Stimulated activated CD4-positive, alpha-beta T cell treated with anti-CD3 and anti-CD28 coated beads, TNF-alpha, amount 100 ng/mL, for 24 hours (primary cell): ENCODE measurements at regions not wholly inside any gene's neighbourhood (a gene's known extent, or its start where the extent isn't known, plus 50 kb on each side); places are given as distances from the start of the nearest gene placed in this dataset.

Experiments used
- DNase-seq, 3 experiments: peaks; one replicate each; pipeline ENCODE4 v3.0.0-alpha.2; 2020; ENCODE audit warnings: low read depth in 3 of 3

- DNase-seq, result no peak
These were observed 85.7 kb upstream of the NTRK2 start for GRCh38 chr9:84583866-84584265.

- no peak for DNase-seq
These were observed 82.9 kb upstream of the NTRK2 start for GRCh38 chr9:84586662-84587061.

DNA sequence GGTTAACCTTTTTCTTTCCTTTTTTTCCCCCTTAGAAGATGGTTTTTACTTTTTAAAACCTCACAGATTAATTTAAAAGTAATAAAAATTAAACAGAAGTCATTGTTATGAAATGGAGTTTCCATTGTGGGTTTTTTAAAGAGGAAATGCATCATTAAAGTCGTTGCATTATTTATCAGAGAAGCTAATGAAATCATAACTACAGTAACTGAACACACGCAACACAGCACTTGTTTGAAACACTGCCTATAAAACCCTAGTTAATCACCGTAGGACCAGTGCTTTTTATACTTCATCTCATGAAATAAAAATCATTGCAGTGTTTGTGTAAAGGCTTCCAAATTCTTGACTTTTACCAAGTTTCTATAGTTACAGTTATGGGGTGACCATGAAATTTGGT, 82.4 kb upstream of the NTRK2 start:
- no peak for DNase-seq

GRCh38 chr9:84589542-84589941, 80.0 kb upstream of the NTRK2 start:
- DNase-seq, result no peak

DNA sequence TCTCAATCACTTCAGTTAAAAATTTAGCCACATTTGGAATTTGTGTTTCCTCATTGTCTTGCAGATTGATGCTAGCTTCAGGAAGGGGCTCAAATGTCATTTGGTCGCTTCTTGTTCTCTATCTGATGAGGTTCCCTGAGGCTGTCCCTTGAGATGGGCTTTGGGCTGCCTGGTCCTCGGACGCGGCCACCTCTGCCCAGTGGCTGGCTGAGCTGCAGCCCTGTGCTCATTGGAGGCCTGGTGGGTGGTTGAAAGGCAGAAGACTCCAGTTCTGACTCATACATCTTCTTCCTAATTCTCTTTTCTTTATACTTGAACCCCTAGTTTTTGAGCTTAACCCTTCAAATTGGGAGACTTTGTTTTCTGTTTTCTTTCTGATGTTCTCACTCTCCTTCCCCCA, 78.8 kb upstream of the NTRK2 start:
- DNase-seq, result no peak

DNA sequence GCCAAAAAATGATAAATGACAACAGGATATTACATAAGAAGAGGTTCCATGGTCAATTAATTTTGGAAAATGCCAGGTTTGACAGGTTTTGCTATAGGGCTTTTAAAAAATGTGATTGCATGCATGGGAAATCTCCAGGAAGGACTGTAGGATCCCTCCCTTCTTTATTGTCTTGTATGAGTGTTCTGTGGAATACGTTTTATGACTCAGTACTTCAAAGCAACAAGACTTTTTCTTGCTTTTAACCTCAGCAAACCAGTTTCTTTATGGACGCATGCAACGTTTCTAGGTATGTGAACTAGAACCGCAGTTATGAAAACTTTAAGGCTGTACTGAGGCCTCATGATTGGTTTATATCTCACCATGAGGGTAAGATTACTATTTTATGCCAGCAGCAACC, 76.6 kb upstream of the NTRK2 start:
- DNase-seq, result no peak

DNA sequence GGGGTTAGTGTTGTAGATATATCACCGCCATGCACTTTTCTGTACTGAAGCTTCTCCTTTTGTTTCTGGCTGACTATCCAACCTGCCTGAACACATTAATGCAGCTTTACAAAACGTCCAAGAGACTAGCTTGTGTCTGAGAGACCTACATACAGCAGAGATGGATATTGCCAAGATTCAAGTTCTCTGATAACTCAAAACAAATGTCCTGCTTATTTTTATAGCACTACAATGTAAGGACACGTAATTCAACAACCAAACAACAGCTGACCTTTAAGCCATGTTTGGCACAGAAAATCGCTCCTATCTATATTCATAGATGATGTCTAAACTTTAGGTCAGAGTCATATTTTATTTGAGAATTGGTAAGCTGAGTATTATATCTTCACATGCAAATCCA, 76.2 kb upstream of the NTRK2 start:
- no peak for DNase-seq

- DNase-seq, result no peak
These were observed 72.4 kb upstream of the NTRK2 start for GRCh38 chr9:84597131-84597530.

DNA sequence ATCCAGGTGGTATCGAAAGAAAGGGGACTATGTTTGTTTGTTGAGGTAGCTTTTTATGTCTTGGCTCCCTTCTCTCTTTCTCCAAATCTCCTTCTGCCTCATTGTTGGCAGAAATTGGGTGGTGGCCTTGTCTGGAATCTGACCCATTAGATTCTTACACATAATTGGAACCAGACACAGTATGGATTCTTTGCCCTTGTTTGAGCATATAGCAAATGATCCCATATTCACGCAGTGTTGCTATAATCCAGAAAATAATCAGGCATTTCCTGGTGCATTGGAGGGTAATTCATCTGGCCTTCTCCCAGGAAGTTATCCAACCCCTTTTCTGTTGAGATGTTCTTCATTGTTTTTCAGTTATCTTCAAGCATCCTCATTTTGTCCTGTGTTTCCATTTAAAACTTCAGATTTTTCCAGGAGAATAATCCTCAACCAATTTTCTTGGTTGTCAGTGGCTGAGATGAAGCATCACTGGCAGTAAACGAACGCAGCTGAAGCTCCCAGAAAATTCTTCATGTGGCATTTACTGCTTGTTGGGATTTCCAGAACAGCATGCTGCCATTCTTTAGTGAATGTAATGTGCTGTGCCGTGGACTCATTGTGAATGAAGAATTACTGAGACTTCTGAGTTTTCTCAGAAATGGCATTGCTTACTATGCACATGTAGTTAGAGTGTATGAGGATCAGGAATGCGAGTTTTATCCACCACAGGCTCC, 70.5 kb upstream of the NTRK2 start:
- DNase-seq, result no peak

DNA sequence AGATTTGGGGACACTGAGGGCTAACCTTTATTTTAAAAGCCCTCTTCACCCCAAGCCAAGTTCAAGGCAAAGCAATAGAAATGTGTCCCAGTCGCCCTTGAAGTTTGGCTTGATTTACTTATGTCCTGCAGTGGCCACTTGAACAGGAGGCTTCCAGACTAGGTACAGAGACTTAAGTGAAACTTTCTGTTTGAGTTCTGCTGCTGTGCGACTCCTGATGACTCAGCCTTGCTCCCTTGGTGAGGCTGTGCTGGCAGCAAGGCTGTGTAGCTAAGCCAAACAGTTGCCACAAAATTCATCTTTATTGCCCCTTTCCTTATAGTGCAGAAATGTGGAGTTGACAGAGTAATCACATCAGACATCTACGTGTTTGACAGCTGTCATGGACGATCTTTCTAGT, 68.8 kb upstream of the NTRK2 start:
- no peak for DNase-seq

- DNase-seq, result no peak
These were observed 65.3 kb upstream of the NTRK2 start for GRCh38 chr9:84604223-84604622.

DNA sequence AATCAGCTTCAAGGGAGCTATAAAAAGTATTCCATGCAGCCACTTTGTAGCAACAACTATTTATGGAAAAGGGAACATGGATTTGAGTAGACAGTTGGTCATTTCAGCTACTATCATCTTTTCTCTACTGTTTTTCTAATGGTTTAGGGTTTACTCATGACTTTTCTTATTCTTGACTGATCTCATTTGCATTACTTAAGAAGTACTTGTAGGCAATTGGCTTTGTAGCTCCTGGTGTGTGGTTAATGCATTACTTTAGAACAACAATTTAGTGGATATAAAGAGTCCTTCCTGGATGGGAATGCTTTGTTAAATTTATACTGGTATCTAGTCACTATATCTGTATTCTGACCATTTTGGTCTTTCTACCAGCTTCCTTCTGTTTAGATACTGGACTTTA, 59.8 kb upstream of the NTRK2 start:
- DNase-seq, result no peak

DNA sequence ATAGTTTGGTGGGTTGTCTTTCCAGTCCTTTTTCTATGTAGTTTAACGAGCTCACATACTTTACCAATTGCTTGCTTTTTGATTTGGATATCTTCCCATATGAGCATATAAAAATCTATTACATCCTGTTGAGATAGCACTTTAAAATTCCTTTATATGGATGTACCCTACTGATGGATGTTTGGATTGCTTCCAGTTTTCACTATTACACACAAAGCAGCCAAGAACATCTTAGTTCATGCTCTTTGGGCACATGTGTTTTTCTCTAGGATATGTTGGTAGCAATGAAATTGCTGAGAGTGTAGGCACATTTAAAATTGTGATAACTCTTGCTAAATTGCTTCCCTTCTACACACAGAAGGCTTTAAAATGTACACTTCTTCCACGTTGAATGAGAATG, 56.1 kb upstream of the NTRK2 start:
- DNase-seq, result no peak

- DNase-seq, result no peak
These were observed 54.0 kb upstream of the NTRK2 start for GRCh38 chr9:84615544-84615943.

GRCh38 chr9:84617411-84618029, 52.0 kb upstream of the NTRK2 start:
- no peak for DNase-seq
